ENCODE measurements at regions not wholly inside any gene's neighbourhood (a gene's known extent, or its start where the extent isn't known, plus 50 kb on each side); places are given as distances from the start of the nearest gene placed in this dataset.
A peak's percentile ranks its signal among the peaks of the same experiment; 100 is the strongest.

DNA sequence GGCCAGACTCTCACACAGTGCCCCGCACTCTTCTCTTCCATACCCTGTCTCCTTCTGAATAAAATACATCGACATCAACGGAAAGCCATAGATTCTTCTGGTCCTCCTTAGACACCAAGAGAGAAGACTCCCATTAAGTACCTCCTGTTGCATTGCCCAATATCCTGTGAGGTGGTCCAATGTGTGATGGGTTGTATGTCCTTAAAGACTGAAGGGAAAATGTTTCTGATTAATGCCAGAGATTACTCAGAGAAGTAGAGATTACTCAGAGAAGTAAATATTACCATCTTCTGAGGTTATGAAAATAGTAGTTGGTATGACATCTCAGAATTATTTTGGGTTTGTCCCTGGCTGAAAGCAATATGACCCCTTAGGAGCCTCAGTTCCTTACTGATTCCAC lies 60.8 kb upstream of the GALNT15 start:
- DNase-seq (ENCODE audit: low read depth), result peak; percentile 44

DNA sequence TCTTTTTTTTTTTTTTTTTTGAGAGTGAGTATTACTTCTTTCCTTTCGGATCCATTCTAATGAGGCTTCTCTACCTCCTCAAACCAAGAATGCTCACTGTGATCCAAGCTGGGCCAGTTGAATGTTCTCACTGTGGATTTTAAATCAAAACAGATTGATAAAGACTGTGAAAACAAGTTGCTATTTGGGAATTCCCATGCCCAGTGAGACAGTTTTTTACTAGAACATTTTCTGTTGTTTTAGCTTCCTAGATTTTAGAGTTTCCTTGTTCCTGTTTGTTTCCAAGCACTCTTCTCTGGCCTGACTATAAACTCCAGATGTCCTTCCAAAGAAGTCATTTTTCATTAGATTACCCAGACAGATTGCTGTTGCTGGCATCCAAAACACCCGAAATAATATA lies 60.1 kb upstream of the GALNT15 start:
- no peak for DNase-seq (ENCODE audit: low read depth)

DNA sequence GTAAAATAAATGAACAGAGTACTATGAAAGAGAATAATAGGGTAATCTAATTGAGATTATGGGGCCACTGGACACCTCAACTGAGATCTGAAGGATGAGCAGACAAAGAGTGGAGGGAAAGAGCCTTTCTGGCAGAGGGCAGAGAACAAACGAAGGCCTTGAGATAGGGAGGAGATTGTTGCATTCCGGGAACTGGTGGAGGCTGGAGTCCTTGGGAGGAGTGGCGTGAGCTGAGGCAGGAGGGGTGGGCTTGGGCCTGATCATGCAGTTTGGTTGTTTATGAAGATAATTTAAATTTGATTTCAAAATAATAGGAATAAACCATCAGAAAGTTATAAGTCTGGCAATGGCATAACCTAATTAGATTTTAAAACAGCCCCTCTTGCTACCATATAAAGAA lies 59.5 kb upstream of the GALNT15 start:
- DNase-seq (ENCODE audit: low read depth), result no peak

DNA sequence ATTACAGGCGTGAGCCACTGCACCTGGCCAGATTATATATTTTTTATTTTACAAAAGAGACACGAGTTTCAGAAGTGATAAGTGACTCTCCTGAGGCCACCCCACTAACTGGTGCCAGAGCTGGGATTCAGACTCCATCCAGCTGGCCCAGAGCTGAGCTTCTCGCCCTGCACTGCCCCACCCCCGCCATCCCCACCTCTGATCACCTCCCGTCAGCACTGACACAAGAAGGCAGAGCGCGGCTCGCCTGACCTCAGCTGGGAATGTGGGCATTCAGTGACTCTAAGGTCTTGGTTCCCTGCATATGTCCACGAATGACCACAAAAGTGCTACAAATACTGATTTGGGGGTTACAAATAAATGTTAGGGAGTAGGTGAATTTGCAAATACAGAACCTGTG lies 56.1 kb upstream of the GALNT15 start:
- no peak for DNase-seq (ENCODE audit: low read depth)

DNA sequence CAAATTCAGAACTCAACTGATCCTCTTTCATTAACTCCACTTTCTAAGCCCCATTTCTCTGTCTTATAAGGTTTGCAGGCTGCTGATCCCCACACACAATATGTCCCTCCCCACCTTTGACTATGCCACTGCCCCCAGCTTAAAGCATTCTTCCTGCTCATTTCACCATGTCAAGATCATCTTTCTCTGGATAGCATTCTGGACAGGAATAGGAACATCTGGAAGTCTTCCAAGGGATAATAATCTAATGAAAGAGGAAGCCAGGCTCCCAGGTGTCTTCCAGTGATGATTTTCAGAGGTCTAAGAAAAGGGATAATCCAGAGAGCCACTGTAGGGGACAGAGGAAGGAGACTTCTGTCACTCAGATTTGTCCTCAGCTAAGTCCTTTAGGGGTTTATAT lies 54.6 kb upstream of the GALNT15 start:
- DNase-seq (ENCODE audit: low read depth), result no peak

DNA sequence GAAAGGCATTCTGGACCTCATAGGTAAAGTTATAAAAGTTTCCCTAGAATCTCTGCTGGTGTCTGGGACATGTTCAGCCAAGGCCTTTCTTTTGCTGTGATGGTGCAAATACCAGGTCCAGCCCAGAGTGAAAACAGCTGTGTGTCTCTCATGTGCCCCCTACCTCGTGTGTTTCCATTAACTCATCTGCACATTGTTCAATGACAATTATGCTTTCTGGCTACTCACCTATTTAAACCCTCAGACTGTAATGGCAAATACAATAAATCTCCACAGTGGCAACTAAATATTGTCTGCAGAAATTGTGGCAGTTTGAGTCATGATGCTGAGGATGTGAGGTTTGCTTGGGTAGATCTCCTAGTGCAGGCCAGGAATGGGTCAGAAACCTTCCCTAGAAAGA lies 53.1 kb upstream of the GALNT15 start:
- no peak for DNase-seq (ENCODE audit: low read depth)

DNA sequence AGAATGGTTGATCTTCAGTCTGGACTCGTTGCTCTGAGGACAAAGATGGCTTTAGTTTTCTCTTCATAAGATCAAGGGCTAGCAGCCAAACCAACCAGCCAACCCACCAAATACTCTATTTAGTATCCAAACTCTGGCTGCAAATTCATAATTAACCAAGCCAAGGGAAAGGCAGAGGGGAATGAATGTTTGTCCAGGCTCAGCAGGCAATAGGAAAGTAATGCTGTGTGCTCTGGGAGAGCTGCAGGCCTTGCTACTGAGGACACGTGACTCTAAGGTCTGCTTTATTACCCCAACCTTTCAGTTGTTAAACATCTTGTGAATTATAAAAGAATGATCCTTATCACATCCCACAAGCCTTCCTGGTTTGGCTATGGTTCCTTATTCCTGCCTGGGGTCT lies 52.3 kb upstream of the GALNT15 start:
- DNase-seq (ENCODE audit: low read depth), result no peak

DNA sequence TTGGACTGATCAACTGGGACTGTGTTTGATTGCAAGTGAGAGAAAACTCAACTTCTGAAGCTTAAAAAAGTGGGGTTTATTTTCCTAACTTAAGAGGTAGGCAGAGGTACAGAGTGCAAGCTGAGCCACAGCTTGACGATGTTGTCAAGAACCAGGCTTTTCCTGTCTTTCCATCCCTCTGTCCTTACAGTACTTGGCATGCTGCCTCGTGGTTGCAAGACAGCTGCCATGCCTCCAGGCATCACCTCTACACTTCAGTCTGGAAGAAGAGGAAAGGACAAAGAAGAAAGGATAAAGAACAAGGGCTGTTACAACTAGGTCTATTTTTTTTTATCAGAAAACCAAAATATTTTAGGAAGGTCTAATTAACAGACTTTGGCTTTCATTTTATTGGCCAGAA lies 51.8 kb upstream of the GALNT15 start:
- DNase-seq (ENCODE audit: low read depth), result peak; percentile 60

DNA sequence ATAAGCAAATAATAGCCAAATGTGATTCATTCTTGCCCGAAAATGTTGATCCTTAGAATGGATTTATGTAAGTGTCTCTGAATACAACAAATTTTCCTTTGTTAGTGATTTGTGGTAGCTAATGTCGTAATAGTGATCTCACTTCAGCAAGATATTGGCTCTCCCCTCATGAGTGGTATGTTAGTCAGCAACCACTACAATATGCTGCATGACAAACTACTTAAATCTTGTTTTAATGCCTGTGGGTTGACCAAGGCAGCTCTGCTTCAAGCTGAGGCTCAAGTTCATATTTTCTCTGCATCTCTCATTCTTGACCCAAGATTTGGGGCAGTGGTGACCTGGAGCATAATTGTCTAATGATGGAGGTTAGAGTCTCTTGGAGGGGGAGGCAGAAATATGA lies 49.8 kb upstream of the GALNT15 start:
- DNase-seq (ENCODE audit: low read depth), result peak; percentile 93
